ENCODE measurements at regions not wholly inside any gene's neighbourhood (a gene's known extent, or its start where the extent isn't known, plus 50 kb on each side); places are given as distances from the start of the nearest gene placed in this dataset.

DNA sequence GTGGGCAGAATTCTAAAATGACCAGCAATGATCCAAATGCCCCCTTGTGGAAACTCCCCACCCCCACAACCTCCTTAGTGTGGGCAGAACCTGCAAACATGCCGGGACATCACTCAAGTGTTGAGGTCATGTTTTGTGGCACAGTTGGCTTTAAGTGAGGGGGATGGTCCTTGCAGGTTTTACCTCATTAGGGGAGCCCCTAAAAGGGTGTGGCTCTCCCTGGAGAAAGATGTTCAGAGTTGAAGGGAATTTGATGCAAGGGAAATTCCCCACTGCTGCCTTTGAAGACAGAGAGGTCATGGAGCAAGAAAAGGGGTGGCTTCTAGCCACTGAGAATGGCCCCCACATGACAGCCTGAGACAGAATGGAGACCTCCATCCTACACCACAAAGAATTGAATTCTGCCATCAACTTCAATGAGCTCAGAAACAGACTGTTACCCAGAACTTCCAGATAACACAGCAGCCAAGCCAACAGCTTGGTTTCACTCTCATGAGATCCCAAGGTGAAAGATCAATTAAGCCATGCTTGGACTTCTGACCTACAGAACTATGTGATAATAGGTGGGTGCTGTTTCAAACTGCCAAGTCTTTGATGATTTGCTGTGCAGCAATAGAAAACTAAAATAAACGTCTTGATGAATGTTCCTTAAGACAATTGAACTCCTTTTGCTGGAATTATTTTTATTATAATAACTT lies 103.4 kb downstream of the MED10 start:
- intact Hi-C loops (cut with DNase I), result no loop called here
- WGBS, 4 donors, result 61 to 72% (median 70%) methylated on average over 2 of the region's 2 CpGs
- Histone ChIP-seq H3K4me3 (no peak overlapping the region), H3K36me3 (no peaks in the 10 kb centered on the region), H3K27me3 (no peaks in the 10 kb centered on the region), H3K4me1 (no peaks in the 10 kb centered on the region), H3K27ac (no peak overlapping the region), H3K9me3 (peaks cover 0 to 8% (median 0%) of the 10 kb centered on the region in 12 donors)
- no peak for TF ChIP-seq POLR2A (IDR thresholded peaks at IDR 0.05)
- TF ChIP-seq, protein P1, sequence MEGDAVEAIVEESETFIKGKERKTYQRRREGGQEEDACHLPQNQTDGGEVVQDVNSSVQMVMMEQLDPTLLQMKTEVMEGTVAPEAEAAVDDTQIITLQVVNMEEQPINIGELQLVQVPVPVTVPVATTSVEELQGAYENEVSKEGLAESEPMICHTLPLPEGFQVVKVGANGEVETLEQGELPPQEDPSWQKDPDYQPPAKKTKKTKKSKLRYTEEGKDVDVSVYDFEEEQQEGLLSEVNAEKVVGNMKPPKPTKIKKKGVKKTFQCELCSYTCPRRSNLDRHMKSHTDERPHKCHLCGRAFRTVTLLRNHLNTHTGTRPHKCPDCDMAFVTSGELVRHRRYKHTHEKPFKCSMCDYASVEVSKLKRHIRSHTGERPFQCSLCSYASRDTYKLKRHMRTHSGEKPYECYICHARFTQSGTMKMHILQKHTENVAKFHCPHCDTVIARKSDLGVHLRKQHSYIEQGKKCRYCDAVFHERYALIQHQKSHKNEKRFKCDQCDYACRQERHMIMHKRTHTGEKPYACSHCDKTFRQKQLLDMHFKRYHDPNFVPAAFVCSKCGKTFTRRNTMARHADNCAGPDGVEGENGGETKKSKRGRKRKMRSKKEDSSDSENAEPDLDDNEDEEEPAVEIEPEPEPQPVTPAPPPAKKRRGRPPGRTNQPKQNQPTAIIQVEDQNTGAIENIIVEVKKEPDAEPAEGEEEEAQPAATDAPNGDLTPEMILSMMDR (IDR thresholded peaks at IDR 0.05), result no peak
- DNase-seq (no peak), ATAC-seq (no peak)

DNA sequence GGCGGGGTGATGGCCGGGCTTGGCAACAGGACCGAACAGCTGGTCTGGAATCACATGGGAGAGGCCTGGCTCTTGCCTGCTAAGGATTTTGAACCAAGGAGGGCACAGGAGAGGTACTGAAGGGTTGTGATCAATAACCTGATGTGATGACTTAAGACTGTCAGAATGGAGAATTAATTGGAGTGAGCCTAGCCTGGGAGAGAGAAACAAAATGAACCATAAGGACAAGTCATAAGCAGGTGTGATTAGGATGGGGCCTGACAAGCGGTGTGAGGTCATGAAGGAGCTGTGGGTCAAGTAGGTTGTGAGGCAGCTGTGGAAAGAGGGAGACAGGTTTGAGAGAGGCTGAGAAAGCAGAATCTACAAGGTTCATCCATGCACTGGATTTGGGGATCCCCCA lies 104.6 kb downstream of the MED10 start:
- WGBS, 4 donors, result 61 to 90% (median 80%) methylated on average over 4 of the region's 4 CpGs
- ATAC-seq, result no peak
- H3K27ac ChIP-seq, result no peak overlapping the region

DNA sequence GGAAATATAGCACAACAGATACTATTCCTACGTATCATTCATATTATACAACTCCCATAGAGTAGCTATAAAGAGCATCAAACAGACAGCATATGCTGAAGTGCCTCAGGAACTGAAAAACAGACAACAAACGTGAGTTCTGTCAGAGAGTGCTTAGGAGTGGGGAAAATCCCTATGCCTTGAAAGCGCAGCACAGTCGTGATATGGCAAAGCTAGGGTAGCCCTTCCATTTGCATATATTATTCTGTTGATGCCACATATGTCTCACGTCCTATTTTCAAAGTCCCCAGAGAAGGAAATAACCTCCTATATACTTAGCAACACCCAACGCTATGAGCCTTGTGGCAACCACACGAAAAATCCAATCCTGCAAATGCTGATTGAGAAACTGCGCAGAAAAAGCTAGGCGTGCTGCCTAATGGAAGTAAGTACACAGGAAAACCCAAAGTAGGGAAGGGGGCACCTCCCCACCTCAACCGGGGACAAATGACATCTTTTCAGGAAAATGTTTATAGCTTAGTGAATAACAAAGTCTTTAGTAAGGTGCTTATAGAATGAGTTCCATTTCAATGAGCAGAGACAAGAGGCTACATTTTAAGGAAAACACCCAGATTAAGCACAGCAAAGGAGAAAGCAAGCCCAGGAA lies 105.1 kb downstream of the MED10 start:
- H3K4me1 ChIP-seq, result no peaks in the 10 kb centered on the region
- H3K27me3 ChIP-seq, result no peaks in the 10 kb centered on the region
- WGBS, 4 donors, result 81 to 89% (median 86%) methylated on average over 10 of the region's 10 CpGs
- TF ChIP-seq POLR2A (IDR thresholded peaks at IDR 0.05), result no peak
- TF ChIP-seq, protein P1 (IDR thresholded peaks at IDR 0.05), result no peak
- no peaks in the 10 kb centered on the region for H3K36me3 ChIP-seq
- intact Hi-C loops (cut with DNase I), result no loop called here
- ATAC-seq, result no peak
- DNase-seq, result no peak
- no peak overlapping the region for H3K27ac ChIP-seq
- peaks cover 0 to 9% (median 0%) of the 10 kb centered on the region in 12 donors for H3K9me3 ChIP-seq
- H3K4me3 ChIP-seq, result no peak overlapping the region

More for the DNA sequence above, 104.6 kb downstream of the MED10 start:
- Histone ChIP-seq H3K4me3 (no peak overlapping the region), H3K36me3 (no peaks in the 10 kb centered on the region), H3K4me1 (no peaks in the 10 kb centered on the region), H3K9me3 (peaks cover 0 to 9% (median 0%) of the 10 kb centered on the region in 12 donors), H3K27me3 (no peaks in the 10 kb centered on the region)
- TF ChIP-seq, protein P1 (IDR thresholded peaks at IDR 0.05), result no peak
- no peak for TF ChIP-seq POLR2A (IDR thresholded peaks at IDR 0.05)
- DNase-seq, result no peak
- intact Hi-C loops (cut with DNase I), result no loop called here

DNA sequence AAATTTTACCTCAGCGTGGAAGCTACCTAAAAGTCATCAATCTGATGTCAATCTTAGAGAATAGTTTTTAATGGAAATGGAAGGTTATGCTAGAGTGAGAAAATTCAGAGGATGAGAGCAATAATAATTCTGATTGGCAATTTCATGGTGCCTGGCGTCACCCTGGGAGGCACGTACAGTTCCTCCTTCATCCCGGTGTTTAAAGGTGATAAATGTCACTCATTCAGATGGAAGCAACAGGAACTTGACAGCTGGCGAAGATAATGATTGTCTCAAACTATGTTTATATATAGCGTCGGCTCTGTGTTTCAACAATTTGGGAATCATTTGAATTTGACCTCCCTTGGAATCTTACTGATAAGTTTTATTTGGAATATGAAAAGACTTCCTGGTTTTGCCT lies 108.4 kb downstream of the MED10 start:
- no peak overlapping the region for H3K27ac ChIP-seq
- ATAC-seq, result no peak
- TF ChIP-seq, protein P1 (IDR thresholded peaks at IDR 0.05), result no peak
- TF ChIP-seq POLR2A (IDR thresholded peaks at IDR 0.05), result no peak
- no peak overlapping the region for H3K4me3 ChIP-seq
- intact Hi-C loops (cut with DNase I), result no loop called here
- no peaks in the 10 kb centered on the region for H3K4me1 ChIP-seq
- no peaks in the 10 kb centered on the region for H3K27me3 ChIP-seq
- H3K36me3 ChIP-seq, result no peaks in the 10 kb centered on the region
- no peak for DNase-seq
- 70 to 78% (median 71%) methylated on average over 7 of the region's 7 CpGs for WGBS, 4 donors
- H3K9me3 ChIP-seq, result peaks cover 0 to 9% (median 0%) of the 10 kb centered on the region in 12 donors

All from heart left ventricle (tissue), 16 donors.